Activated CD8-positive, alpha-beta memory T cell treated with anti-CD3 and anti-CD28 coated beads for 36 hours (primary cell): ENCODE measurements at regions not wholly inside any gene's neighbourhood (a gene's known extent, or its start where the extent isn't known, plus 50 kb on each side); places are given as distances from the start of the nearest gene placed in this dataset.

Experiments used
- CTCF ChIA-PET: fragments of 350-600 bp; sonication (Branson Sonifier 250); formaldehyde crosslinking; loops from one replicate; lab custom pipeline; 2021; ENCODE audit warnings: antibody characterized with exemption; lab: Charles Lee
- POLR2A ChIA-PET: fragments of 350-600 bp; sonication (Branson Sonifier 250); formaldehyde crosslinking; loops from one replicate; lab custom pipeline; 2021; ENCODE audit warnings: antibody characterized with exemption; lab: Charles Lee

GRCh38 chr21:27827972-27828371 lies 861.1 kb upstream of the ADAMTS5 start:
- ChIA-PET CTCF (no interaction called here), POLR2A (no interaction called here)

GRCh38 chr21:27825035-27825434 lies 858.1 kb upstream of the ADAMTS5 start:
- POLR2A ChIA-PET = no interaction called here
- CTCF ChIA-PET = no interaction called here

GRCh38 chr21:27823652-27824201 lies 856.8 kb upstream of the ADAMTS5 start:
- ChIA-PET CTCF (no interaction called here), POLR2A (no interaction called here)

GRCh38 chr21:27820342-27820741 lies 853.5 kb upstream of the ADAMTS5 start:
- CTCF ChIA-PET = no interaction called here
- POLR2A ChIA-PET = no interaction called here

- ChIA-PET POLR2A (no interaction called here), CTCF (no interaction called here)
These were observed 852.4 kb upstream of the ADAMTS5 start for GRCh38 chr21:27819299-27819698.

GRCh38 chr21:27818847-27819246 lies 852.0 kb upstream of the ADAMTS5 start:
- CTCF ChIA-PET = no interaction called here
- POLR2A ChIA-PET = no interaction called here

- POLR2A ChIA-PET = no interaction called here
- CTCF ChIA-PET = no interaction called here
These were observed 851.2 kb upstream of the ADAMTS5 start for GRCh38 chr21:27817902-27818623.

GRCh38 chr21:27817074-27817473 lies 850.2 kb upstream of the ADAMTS5 start:
- CTCF ChIA-PET = no interaction called here
- POLR2A ChIA-PET = no interaction called here

GRCh38 chr21:27816301-27816700 lies 849.4 kb upstream of the ADAMTS5 start:
- CTCF ChIA-PET = no interaction called here
- POLR2A ChIA-PET = no interaction called here

- CTCF ChIA-PET = no interaction called here
These were observed 847.3 kb upstream of the ADAMTS5 start for GRCh38 chr21:27814226-27814625.

GRCh38 chr21:27813750-27814149 lies 846.9 kb upstream of the ADAMTS5 start:
- ChIA-PET CTCF (no interaction called here), POLR2A (no interaction called here)

More at GRCh38 chr21:27814226-27814625, 847.3 kb upstream of the ADAMTS5 start:
- POLR2A ChIA-PET = no interaction called here

- CTCF ChIA-PET = no interaction called here
- POLR2A ChIA-PET = no interaction called here
These were observed 846.5 kb upstream of the ADAMTS5 start for GRCh38 chr21:27813344-27813743.

- ChIA-PET POLR2A (no interaction called here), CTCF (no interaction called here)
These were observed 845.4 kb upstream of the ADAMTS5 start for GRCh38 chr21:27812279-27812678.

- ChIA-PET CTCF (no interaction called here), POLR2A (no interaction called here)
These were observed 842.0 kb upstream of the ADAMTS5 start for GRCh38 chr21:27808923-27809322.

GRCh38 chr21:27807596-27807995 lies 840.7 kb upstream of the ADAMTS5 start:
- ChIA-PET POLR2A (no interaction called here), CTCF (no interaction called here)

GRCh38 chr21:27806281-27806680 lies 839.4 kb upstream of the ADAMTS5 start:
- POLR2A ChIA-PET = no interaction called here
- CTCF ChIA-PET = no interaction called here

- POLR2A ChIA-PET = no interaction called here
- CTCF ChIA-PET = no interaction called here
These were observed 838.8 kb upstream of the ADAMTS5 start for GRCh38 chr21:27805696-27806095.

GRCh38 chr21:27804515-27804914 lies 837.6 kb upstream of the ADAMTS5 start:
- CTCF ChIA-PET = no interaction called here
- POLR2A ChIA-PET = no interaction called here

GRCh38 chr21:27803571-27803970 lies 836.7 kb upstream of the ADAMTS5 start:
- ChIA-PET POLR2A (no interaction called here), CTCF (no interaction called here)

- ChIA-PET POLR2A (no interaction called here), CTCF (no interaction called here)
These were observed 836.1 kb upstream of the ADAMTS5 start for GRCh38 chr21:27802816-27803475.

GRCh38 chr21:27799861-27800260 lies 833.0 kb upstream of the ADAMTS5 start:
- CTCF ChIA-PET = no interaction called here
- POLR2A ChIA-PET = no interaction called here
